Ectodermal cell (in vitro differentiated cells): ENCODE measurements at regions not wholly inside any gene's neighbourhood (a gene's known extent, or its start where the extent isn't known, plus 50 kb on each side); places are given as distances from the start of the nearest gene placed in this dataset.

Experiments used
- H3K27ac ChIP-seq: 2 replicates; pipeline ENCODE4 v1.7.0; 2013; ENCODE audit warnings: mild to moderate bottlenecking, low read depth, low read length; ENCODE audit not compliant: insufficient read depth, poor library complexity, severe bottlenecking
- H3K27me3 ChIP-seq: 2 replicates; pipeline ENCODE4 v1.7.0; 2013; ENCODE audit warnings: mild to moderate bottlenecking, low read length; ENCODE audit not compliant: insufficient read depth, control insufficient read depth, poor library complexity, severe bottlenecking
- H3K36me3 ChIP-seq: one replicate; pipeline ENCODE4 v1.7.0; 2013; ENCODE audit warnings: low read length; ENCODE audit not compliant: control insufficient read depth, insufficient read depth
- H3K4me1 ChIP-seq: one replicate; pipeline ENCODE4 v1.7.0; 2013; ENCODE audit warnings: low read length; ENCODE audit not compliant: control insufficient read depth, insufficient read depth
- H3K4me3 ChIP-seq: 2 replicates; pipeline ENCODE4 v1.7.0; 2013; ENCODE audit warnings: low read depth, low read length, control low read depth; ENCODE audit not compliant: insufficient read depth
- H3K9me3 ChIP-seq: 2 replicates; pipeline ENCODE4 v1.7.0; 2013; ENCODE audit warnings: mild to moderate bottlenecking, low read length, moderate library complexity; ENCODE audit not compliant: control insufficient read depth
- WGBS, 2 experiments: methylation state at CpG; one replicate each; pipeline ENCODE4 v1.1.7; 2013; ENCODE audit warnings: missing lambda C conversion rate in 2 of 2; 5-methylcytosine and 5-hydroxymethylcytosine counted together

DNA sequence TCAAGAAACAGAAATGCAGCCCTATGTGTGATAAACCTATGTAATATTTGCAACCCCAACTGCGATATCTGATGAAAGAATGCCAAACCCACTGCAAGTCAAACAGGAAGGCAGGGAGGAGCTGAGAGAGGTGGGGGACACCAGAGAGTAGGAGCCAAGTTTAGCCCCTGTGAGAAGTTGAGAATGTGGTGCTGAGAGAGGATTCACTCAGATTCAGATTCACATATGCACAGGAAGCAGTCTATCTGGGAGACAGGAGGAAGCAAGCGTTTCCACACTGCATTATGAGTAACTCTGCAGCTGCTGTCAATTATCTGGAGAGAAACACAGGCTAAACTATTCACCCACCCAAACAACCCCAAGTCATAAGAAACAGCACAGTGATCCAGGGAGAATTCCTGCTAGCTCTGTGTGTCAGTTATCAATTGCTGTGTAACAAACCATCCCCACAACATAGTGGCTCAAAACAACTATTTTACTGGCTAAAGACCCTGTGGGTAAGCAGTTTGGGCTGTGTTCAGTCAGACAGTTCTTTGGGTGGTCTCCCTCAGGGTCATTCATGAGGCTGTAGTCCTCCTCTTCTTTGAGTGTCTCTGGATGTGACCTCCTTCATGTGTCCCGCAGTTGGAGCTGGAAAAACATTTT is 161.9 kb upstream of the RAI14 start:
- H3K36me3 ChIP-seq: no peaks in the 10 kb centered on the region
- no peak overlapping the region for H3K4me3 ChIP-seq
- no peak overlapping the region for H3K27ac ChIP-seq
- peaks cover 9% of the 10 kb centered on the region for H3K4me1 ChIP-seq
- no peaks in the 10 kb centered on the region for H3K9me3 ChIP-seq
- H3K27me3 ChIP-seq: no peaks in the 10 kb centered on the region
- 94 to 97% methylated on average over 3 of the region's 3 CpGs for WGBS, 2 experiments

DNA sequence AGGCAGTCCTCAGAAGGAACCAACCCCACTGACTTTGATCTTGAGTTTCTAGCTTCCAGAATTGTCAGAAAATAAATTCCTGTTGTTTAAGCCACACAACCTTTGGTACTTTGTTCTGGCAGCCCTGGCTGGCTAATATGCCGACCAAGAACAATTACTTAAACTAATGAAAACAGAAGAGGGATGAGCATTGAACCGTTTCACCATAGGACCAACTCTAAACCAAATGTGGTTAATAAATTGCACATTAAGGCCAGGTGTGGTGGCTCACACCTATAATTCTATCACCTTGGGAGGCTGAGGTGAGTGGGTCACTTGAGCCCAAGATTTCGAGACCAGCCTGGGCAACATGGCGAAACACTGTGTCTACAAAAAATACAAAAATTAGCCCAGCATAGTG is 160.9 kb upstream of the RAI14 start:
- WGBS, 2 experiments: 88 to 92% methylated on average over 4 of the region's 4 CpGs
- Histone ChIP-seq H3K4me3 (no peak overlapping the region), H3K4me1 (peaks cover 9% of the 10 kb centered on the region), H3K27me3 (no peaks in the 10 kb centered on the region), H3K27ac (no peak overlapping the region), H3K9me3 (no peaks in the 10 kb centered on the region), H3K36me3 (no peaks in the 10 kb centered on the region)

DNA sequence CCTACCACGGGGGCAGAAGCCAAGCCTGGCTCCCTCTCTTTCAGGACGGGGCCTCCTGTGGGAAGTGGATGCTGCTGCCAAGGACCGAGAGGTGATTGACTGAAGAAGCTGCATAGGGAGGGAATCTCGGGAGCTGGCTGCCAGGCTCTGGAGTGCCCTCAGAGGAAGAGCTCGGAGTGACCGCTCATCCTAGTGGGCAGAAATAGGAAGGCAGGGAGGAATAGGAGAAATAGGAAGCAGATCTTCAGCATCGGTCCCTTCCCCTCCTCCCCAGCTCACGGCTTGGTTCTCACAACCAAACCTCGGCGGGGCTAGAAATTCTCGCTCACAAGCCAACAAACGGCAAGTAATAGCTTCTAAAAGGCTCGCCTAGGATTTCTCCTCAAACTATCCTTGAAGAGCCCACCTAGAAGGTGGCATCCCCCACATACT is 159.9 kb upstream of the RAI14 start:
- no peaks in the 10 kb centered on the region for H3K9me3 ChIP-seq
- H3K4me3 ChIP-seq: no peak overlapping the region
- H3K36me3 ChIP-seq: no peaks in the 10 kb centered on the region
- peaks cover 5% of the 10 kb centered on the region for H3K4me1 ChIP-seq
- no peaks in the 10 kb centered on the region for H3K27me3 ChIP-seq
- 78 to 81% methylated on average over 13 of the region's 13 CpGs for WGBS, 2 experiments
- no peak overlapping the region for H3K27ac ChIP-seq

DNA sequence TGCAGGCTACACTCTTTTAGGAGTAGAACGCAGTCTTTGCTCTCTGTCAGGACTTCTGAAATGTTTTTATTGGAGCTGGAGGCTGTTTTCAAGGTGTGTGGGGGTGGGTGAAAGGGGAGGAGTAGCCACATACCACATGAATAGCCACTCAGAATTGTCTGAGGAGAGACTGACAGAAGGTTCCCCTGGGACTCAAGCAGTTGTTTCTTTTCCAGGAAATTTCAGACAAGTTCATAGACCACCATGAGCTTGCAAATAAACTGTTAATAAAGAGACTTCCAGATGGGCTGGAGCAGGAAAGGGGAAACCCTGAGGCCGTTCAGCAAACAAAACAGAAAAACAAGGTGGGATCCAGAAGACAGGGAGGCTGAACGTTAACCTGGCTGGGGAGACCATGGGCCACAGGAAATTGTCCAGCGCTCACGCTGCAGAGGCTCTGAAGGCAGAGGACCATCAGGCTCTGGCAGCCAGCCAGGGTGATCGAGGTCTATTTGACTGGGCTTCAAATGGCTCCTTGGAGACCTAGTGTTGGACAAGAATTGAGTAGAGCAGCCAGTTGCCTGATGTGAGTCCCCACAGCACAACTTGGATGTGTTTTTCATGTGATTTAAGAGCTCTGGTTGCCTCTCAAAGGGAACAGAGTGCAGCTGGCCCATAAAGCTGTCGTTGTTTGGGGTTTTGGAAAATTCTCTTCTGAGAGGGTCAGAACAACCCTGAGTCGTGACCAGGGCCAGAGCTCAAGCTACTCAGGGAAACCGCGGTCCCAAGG is 159.2 kb upstream of the RAI14 start:
- H3K4me3 ChIP-seq: no peak overlapping the region
- H3K27me3 ChIP-seq: no peaks in the 10 kb centered on the region
- no peak overlapping the region for H3K27ac ChIP-seq
- no peaks in the 10 kb centered on the region for H3K36me3 ChIP-seq
- no peaks in the 10 kb centered on the region for H3K4me1 ChIP-seq
- H3K9me3 ChIP-seq: no peaks in the 10 kb centered on the region
- 93 to 95% methylated on average over 9 to 10 of the region's 10 CpGs for WGBS, 2 experiments

DNA sequence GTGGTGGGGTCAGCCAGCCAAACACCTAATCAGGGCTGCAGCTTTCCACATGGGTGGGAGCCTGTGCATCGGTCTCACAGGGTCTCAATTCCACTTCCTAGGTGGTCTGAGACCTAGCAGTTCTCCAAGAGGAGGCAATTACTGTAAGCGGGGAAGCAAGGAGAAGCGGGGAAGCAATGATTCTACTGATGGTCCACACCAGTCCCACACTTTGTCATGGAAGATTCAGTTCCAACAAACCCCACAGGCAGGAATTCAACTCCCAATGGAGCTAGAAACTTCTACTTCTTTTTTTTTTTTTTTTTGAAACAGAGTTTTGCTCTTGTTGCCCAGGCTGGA is 158.7 kb upstream of the RAI14 start:
- no peak overlapping the region for H3K27ac ChIP-seq
- no peak overlapping the region for H3K4me3 ChIP-seq
- no peaks in the 10 kb centered on the region for H3K36me3 ChIP-seq
- H3K4me1 ChIP-seq: no peaks in the 10 kb centered on the region
- H3K27me3 ChIP-seq: no peaks in the 10 kb centered on the region
- no peaks in the 10 kb centered on the region for H3K9me3 ChIP-seq
- WGBS, 2 experiments: 93 to 96% methylated on average over 3 of the region's 3 CpGs

DNA sequence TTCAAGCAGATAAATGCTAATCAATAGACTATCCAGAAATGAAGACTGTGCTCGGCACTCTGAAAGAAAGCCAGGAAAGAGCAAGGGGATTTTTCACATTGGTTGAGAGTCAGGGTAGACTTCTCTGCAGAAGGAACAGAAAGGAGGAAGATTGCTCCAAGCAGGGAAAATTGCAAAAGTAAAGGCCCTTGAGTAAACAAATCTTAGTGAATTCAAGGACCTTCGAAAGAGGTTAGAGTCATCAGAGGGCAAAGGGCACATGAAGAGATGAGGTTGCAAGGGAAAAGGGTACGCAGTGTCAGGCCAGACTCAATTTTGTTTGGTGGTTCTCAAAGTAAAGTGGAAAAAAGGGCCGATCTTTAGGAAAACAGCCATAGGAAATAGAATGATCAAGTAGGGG is 157.6 kb upstream of the RAI14 start:
- no peak overlapping the region for H3K4me3 ChIP-seq
- H3K27me3 ChIP-seq: no peaks in the 10 kb centered on the region
- peaks cover 9% of the 10 kb centered on the region for H3K4me1 ChIP-seq
- 90 to 94% methylated on average over 4 of the region's 4 CpGs for WGBS, 2 experiments
- no peak overlapping the region for H3K27ac ChIP-seq
- H3K9me3 ChIP-seq: no peaks in the 10 kb centered on the region
- no peaks in the 10 kb centered on the region for H3K36me3 ChIP-seq

DNA sequence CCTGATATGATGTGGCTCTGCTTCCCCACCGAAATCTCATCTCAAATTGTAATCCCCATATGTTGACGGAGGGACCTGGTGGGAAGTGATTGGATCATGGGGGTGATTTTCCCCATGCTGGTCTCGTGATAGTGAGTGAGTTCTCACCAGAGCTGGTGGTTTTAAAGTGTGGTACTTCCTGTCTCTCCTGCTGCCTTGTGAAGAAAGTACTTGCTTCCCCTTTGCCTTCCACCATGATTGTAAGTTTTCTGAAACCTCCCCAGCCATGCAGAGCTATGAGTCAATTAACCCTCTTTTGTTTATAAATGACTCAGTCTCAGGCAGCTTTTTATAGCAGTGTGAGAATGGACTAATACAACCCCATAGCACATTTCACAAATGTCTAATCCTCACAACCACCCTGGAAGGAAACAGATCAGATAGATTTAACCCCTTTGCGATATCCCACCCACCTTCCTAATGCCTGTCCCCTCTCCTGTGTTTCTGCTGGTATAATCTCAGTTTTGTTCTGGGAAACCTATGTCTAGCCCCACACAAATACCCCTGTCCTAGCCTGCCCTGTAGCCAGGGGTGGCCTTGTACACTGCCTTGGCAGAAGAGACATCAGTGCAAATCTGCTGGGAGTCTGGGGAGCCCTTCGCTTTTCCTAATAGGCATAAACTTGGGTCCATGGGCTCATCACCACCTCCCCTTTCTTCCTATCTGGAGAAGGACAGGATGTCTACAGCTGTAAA is 157.0 kb upstream of the RAI14 start:
- H3K27ac ChIP-seq: no peak overlapping the region
- H3K27me3 ChIP-seq: no peaks in the 10 kb centered on the region
- peaks cover 9% of the 10 kb centered on the region for H3K4me1 ChIP-seq
- no peak overlapping the region for H3K4me3 ChIP-seq
- WGBS, 2 experiments: 91 to 93% methylated on average over 5 of the region's 5 CpGs
- H3K9me3 ChIP-seq: no peaks in the 10 kb centered on the region
- H3K36me3 ChIP-seq: no peaks in the 10 kb centered on the region

DNA sequence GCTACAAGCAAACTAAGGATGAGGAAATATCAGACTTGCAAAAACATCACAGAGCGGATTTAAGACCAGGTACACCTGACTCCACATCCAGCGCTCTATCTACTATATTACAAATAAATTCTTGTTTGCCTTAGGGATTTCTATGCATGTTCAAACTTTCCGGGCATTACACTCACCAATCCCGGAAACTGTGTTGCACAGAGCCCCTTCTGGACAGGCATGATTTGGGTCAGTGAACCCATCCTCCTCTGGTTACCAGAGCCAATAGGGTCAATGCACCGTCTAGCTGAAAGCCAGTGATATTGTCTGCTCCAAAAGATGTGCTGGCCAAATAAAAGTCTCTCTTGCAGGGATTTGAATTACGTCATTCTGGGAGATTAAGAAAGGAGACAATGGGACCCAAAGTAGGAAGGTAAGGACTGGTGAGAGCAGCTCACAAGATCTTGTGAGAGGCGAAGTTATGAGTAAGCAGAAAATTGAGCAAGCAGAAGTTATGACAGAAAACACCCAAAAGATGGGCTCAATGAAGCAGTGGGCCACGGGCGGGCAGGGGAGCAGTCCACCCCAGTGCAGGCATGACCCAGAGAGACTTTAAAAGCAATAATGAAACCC is 155.8 kb upstream of the RAI14 start:
- 91 to 92% methylated on average over 9 of the region's 9 CpGs for WGBS, 2 experiments
- H3K27ac ChIP-seq: no peak overlapping the region
- H3K4me3 ChIP-seq: no peak overlapping the region
- H3K9me3 ChIP-seq: no peaks in the 10 kb centered on the region
- peaks cover 9% of the 10 kb centered on the region for H3K4me1 ChIP-seq
- H3K27me3 ChIP-seq: no peaks in the 10 kb centered on the region
- H3K36me3 ChIP-seq: no peaks in the 10 kb centered on the region

DNA sequence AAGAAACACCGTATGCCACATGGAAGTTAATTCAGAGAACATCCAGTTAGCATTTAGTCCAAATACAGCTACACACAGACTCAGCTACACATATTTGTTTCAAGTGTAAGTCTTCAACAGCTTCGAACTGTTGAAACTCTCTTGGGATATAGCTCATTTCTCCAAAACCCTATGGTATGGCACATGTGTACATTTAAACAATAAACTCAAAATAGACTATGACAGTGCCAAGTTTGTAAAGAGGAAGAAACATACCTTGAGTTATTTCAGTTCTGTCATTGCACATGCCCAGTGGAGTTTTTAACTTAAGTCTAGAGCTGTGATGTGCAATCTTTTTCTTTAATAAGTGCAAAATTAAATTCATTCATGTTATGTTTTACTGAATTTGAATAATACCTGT is 155.1 kb upstream of the RAI14 start:
- H3K9me3 ChIP-seq: no peaks in the 10 kb centered on the region
- peaks cover 9% of the 10 kb centered on the region for H3K4me1 ChIP-seq
- 92 to 98% methylated on average over 2 of the region's 2 CpGs for WGBS, 2 experiments
- H3K36me3 ChIP-seq: no peaks in the 10 kb centered on the region
- H3K27ac ChIP-seq: no peak overlapping the region
- H3K27me3 ChIP-seq: no peaks in the 10 kb centered on the region
- H3K4me3 ChIP-seq: no peak overlapping the region

DNA sequence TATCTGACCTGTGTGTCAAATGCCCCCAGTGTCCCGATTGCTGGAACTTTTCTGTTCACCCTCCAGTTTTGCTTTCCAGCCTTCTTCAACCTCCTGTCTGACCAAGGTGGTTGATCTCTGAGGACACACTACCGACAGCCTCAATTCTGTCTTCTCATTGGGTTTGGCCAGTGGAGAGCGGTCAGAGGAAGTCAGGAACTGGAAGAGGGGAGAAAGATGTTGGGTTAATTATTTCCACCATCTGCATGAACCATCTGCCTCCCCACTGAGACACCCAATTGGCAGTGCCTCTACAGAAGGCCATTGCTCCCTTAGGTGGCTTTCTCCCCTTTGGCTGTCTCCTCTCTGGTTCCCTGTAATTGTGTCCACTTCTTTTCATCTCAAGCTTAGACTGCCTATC is 154.3 kb upstream of the RAI14 start:
- no peaks in the 10 kb centered on the region for H3K36me3 ChIP-seq
- H3K27ac ChIP-seq: no peak overlapping the region
- whole genome bisulfite sequencing, 2 experiments: 95 to 97% methylated on average over 2 to 3 of the region's 3 CpGs
- H3K9me3 ChIP-seq: no peaks in the 10 kb centered on the region
- no peaks in the 10 kb centered on the region for H3K27me3 ChIP-seq
- H3K4me1 ChIP-seq: peaks cover 9% of the 10 kb centered on the region
- no peak overlapping the region for H3K4me3 ChIP-seq
